H9 (cell line): ENCODE measurements at regions not wholly inside any gene's neighbourhood (a gene's known extent, or its start where the extent isn't known, plus 50 kb on each side); places are given as distances from the start of the nearest gene placed in this dataset.

Source experiments
- DNase-seq: peaks from one replicate; pipeline ENCODE4 v3.0.0-alpha.2; 2017
- H2AFZ ChIP-seq: one replicate; pipeline ENCODE4 v1.6.1; 2013; ENCODE audit warnings: mild to moderate bottlenecking, low read length, control low read depth, moderate library complexity
- H2AK5ac ChIP-seq: 2 replicates; pipeline ENCODE4 v1.6.1; 2013; ENCODE audit warnings: low read length, control low read depth, mixed read lengths; ENCODE audit not compliant: insufficient read length
- H2BK120ac ChIP-seq: one replicate; pipeline ENCODE4 v1.6.1; 2013; ENCODE audit warnings: low read depth, mild to moderate bottlenecking, low read length, control low read depth, inconsistent platforms; ENCODE audit not compliant: poor library complexity, severe bottlenecking
- H2BK12ac ChIP-seq: 2 replicates; pipeline ENCODE4 v1.6.1; 2013; ENCODE audit warnings: low read length, control low read depth, mixed read lengths, low read depth; ENCODE audit not compliant: insufficient read length
- H2BK15ac ChIP-seq: 2 replicates; pipeline ENCODE4 v1.6.1; 2013; ENCODE audit warnings: low read depth, low read length, control low read depth
- H2BK20ac ChIP-seq: one replicate; pipeline ENCODE4 v1.6.1; 2013; ENCODE audit warnings: low read depth, mild to moderate bottlenecking, low read length, control low read depth, inconsistent platforms; ENCODE audit not compliant: poor library complexity, severe bottlenecking
- H2BK5ac ChIP-seq: 2 replicates; pipeline ENCODE4 v1.6.1; 2013; ENCODE audit warnings: low read length, control low read depth, mixed read lengths; ENCODE audit not compliant: insufficient read length
- H3K14ac ChIP-seq: 2 replicates; pipeline ENCODE4 v1.6.1; 2013; ENCODE audit warnings: low read length, control low read depth; ENCODE audit not compliant: insufficient read depth
- H3K18ac ChIP-seq: 2 replicates; pipeline ENCODE4 v1.6.1; 2013; ENCODE audit warnings: low read depth, mild to moderate bottlenecking, mixed read lengths, low read length, control low read depth; ENCODE audit not compliant: insufficient read length
- H3K23ac ChIP-seq: 2 replicates; pipeline ENCODE4 v1.6.1; 2013; ENCODE audit warnings: low read length, control low read depth, mixed read lengths, low read depth; ENCODE audit not compliant: insufficient read length
- H3K23me2 ChIP-seq: 2 replicates; pipeline ENCODE4 v1.6.1; 2013; ENCODE audit warnings: low read depth, mild to moderate bottlenecking, mixed read lengths, low read length, control low read depth; ENCODE audit not compliant: insufficient read length, poor library complexity, severe bottlenecking
- H3K27ac ChIP-seq: 2 replicates; pipeline ENCODE4 v1.5.1; 2013; ENCODE audit warnings: low read length, control low read depth, mixed read lengths, low read depth; ENCODE audit not compliant: insufficient read length
- H3K27me3 ChIP-seq: 2 replicates; pipeline ENCODE4 v1.6.1; 2013; ENCODE audit warnings: low read length, control low read depth, inconsistent platforms; ENCODE audit not compliant: insufficient read depth
- H3K4ac ChIP-seq: 2 replicates; pipeline ENCODE4 v1.6.1; 2013; ENCODE audit warnings: low read depth, mild to moderate bottlenecking, control low read depth, inconsistent platforms, low read length, moderate library complexity
- H3K4me1 ChIP-seq: 2 replicates; pipeline ENCODE4 v1.6.1; 2013; ENCODE audit warnings: low read length, control low read depth, inconsistent platforms; ENCODE audit not compliant: insufficient read depth
- H3K4me2 ChIP-seq: 2 replicates; pipeline ENCODE4 v1.6.1; 2013; ENCODE audit warnings: low read length, control low read depth, mixed read lengths; ENCODE audit not compliant: insufficient read length, insufficient read depth
- H3K56ac ChIP-seq: 2 replicates; pipeline ENCODE4 v1.6.1; 2013; ENCODE audit warnings: low read depth, mild to moderate bottlenecking, mixed read lengths, low read length, control low read depth; ENCODE audit not compliant: insufficient read length
- H3K79me1 ChIP-seq: 2 replicates; pipeline ENCODE4 v1.6.1; 2013; ENCODE audit warnings: low read depth, mild to moderate bottlenecking, moderate library complexity, low read length, control low read depth, inconsistent platforms; ENCODE audit not compliant: insufficient read depth, poor library complexity, severe bottlenecking
- H3K79me2 ChIP-seq: 2 replicates; pipeline ENCODE4 v1.6.1; 2013; ENCODE audit warnings: low read length, control low read depth, inconsistent platforms; ENCODE audit not compliant: insufficient read depth
- H3K9ac ChIP-seq: 2 replicates; pipeline ENCODE4 v1.6.1; 2013; ENCODE audit warnings: low read length, control low read depth, mixed read lengths; ENCODE audit not compliant: insufficient read length; ENCODE audit errors: extremely low read depth
- H3K9me3 ChIP-seq: one replicate; pipeline ENCODE4 v1.6.1; 2013; ENCODE audit warnings: low read depth, low read length, inconsistent platforms; ENCODE audit not compliant: control insufficient read depth
- H3T11ph ChIP-seq: one replicate; pipeline ENCODE4 v1.6.1; 2013; ENCODE audit warnings: mild to moderate bottlenecking, low read length, control low read depth, inconsistent platforms
- H4K20me1 ChIP-seq: one replicate; pipeline ENCODE4 v1.6.1; 2013; ENCODE audit not compliant: control insufficient read depth, insufficient read length, insufficient read depth
- H4K5ac ChIP-seq: 2 replicates; pipeline ENCODE4 v1.6.1; 2013; ENCODE audit warnings: low read depth, mild to moderate bottlenecking, mixed read lengths, low read length, control low read depth; ENCODE audit not compliant: insufficient read length
- H4K8ac ChIP-seq: replicated peaks from 2 replicates; pipeline ENCODE4 v1.6.1; 2013; ENCODE audit warnings: low read length, control low read depth, mixed read lengths, low read depth; ENCODE audit not compliant: insufficient read length
- H4K91ac ChIP-seq: 2 replicates; pipeline ENCODE4 v1.6.1; 2013; ENCODE audit warnings: low read depth, mild to moderate bottlenecking, moderate library complexity, mixed read lengths, low read length, control low read depth; ENCODE audit not compliant: insufficient read length
- H3K27ac Mint-ChIP-seq, 3 experiments: 2 replicates in 2 of 3; 3 replicates in 1 of 3; pipeline ENCODE4 v1.8.0; 2020 to 2021; ENCODE audit warnings: mixed read lengths in 3 of 3, mild to moderate bottlenecking in 1 of 3, moderate library complexity in 1 of 3
- H3K27me3 Mint-ChIP-seq: 2 replicates; pipeline ENCODE4 v1.8.0; 2021; ENCODE audit warnings: low read depth, mild to moderate bottlenecking, moderate library complexity, mixed read lengths
- H3K36me3 Mint-ChIP-seq, 3 experiments: 2 replicates in 2 of 3; 3 replicates in 1 of 3; pipeline ENCODE4 v1.8.0; 2020 to 2021; ENCODE audit warnings: low read depth in 3 of 3, mixed read lengths in 3 of 3; ENCODE audit not compliant: insufficient read depth in 1 of 3
- H3K4me1 Mint-ChIP-seq, 2 experiments: 2 replicates each; pipeline ENCODE4 v1.8.0; 2020; ENCODE audit warnings: mixed read lengths in 2 of 2
- H3K4me3 Mint-ChIP-seq, 2 experiments: 2 replicates in 1 of 2; 3 replicates in 1 of 2; pipeline ENCODE4 v1.8.0; 2020 to 2021; ENCODE audit warnings: mild to moderate bottlenecking in 2 of 2, mixed read lengths in 2 of 2, moderate library complexity in 1 of 2
- H3K9me3 Mint-ChIP-seq, 2 experiments: 2 replicates in 1 of 2; 3 replicates in 1 of 2; pipeline ENCODE4 v1.8.0; 2020; ENCODE audit warnings: mild to moderate bottlenecking in 2 of 2, mixed read lengths in 2 of 2, moderate library complexity in 1 of 2
- CTCF ChIP-seq: fragments of 200-600 bp; sonication (generic); conservative IDR thresholded peaks from 3 replicates; pipeline ENCODE4 v1.8.0; 2021; ENCODE audit warnings: antibody characterized with exemption, mild to moderate bottlenecking
- WGBS: extraction: QIAGEN DNeasy Blood & Tissue Kit; methylation state at CpG from one replicate; pipeline ENCODE4 v1.1.7; 2013; ENCODE audit warnings: missing lambda C conversion rate, low lambda C conversion rate, mixed read lengths; ENCODE audit not compliant: insufficient read length; ENCODE audit errors: extremely low coverage; 5-methylcytosine and 5-hydroxymethylcytosine counted together

- no peak overlapping the region for H2BK15ac ChIP-seq
- Mint-ChIP-seq H3K36me3 (peaks cover 7 to 40% (median 11%) of the 10 kb centered on the region in 3 experiments; a peak in 5 of 7 replicates), H3K4me1 (no peaks in the 10 kb centered on the region), H3K9me3 (peaks cover 96 to 99% of the 10 kb centered on the region in 2 experiments), H3K27ac (no peak overlapping the region), H3K4me3 (no peak overlapping the region), H3K27me3 (no peaks in the 10 kb centered on the region)
- no peak overlapping the region for H2BK120ac ChIP-seq
- H3K18ac ChIP-seq: no peak overlapping the region
- H3K9me3 ChIP-seq: peaks cover 100% of the 10 kb centered on the region
- H4K20me1 ChIP-seq: no peaks in the 10 kb centered on the region
- no peak overlapping the region for H3K27ac ChIP-seq
- no peak overlapping the region for H3K4me2 ChIP-seq
- H2AK5ac ChIP-seq: no peak overlapping the region
- WGBS: no CpG with 5 or more reads among the region's 1 CpG
- H4K5ac ChIP-seq: no peak overlapping the region
- no peaks in the 10 kb centered on the region for H3K79me1 ChIP-seq
- H2BK12ac ChIP-seq: no peak overlapping the region
- no peak for TF ChIP-seq CTCF
- H3K14ac ChIP-seq: no peak overlapping the region
- no peak overlapping the region for H2BK5ac ChIP-seq
- H4K8ac ChIP-seq: no peak overlapping the region
- no peak overlapping the region for H3T11ph ChIP-seq
- H3K4me1 ChIP-seq: no peaks in the 10 kb centered on the region
- no peak overlapping the region for H2BK20ac ChIP-seq
- H3K27me3 ChIP-seq: no peaks in the 10 kb centered on the region
- no peak overlapping the region for H3K4ac ChIP-seq
- no peak overlapping the region for H4K91ac ChIP-seq
- no peaks in the 10 kb centered on the region for H3K23me2 ChIP-seq
- H3K9ac ChIP-seq: no peak overlapping the region
- no peak overlapping the region for H3K23ac ChIP-seq
- no peak overlapping the region for H3K56ac ChIP-seq
- H2AFZ ChIP-seq: no peak overlapping the region
- no peak for DNase-seq
- no peaks in the 10 kb centered on the region for H3K79me2 ChIP-seq
Measured at GRCh38 chr14:106377432-106377831, 851.0 kb downstream of the TMEM121 start.
